ENCODE measurements at regions not wholly inside any gene's neighbourhood (a gene's known extent, or its start where the extent isn't known, plus 50 kb on each side); places are given as distances from the start of the nearest gene placed in this dataset.

DNA sequence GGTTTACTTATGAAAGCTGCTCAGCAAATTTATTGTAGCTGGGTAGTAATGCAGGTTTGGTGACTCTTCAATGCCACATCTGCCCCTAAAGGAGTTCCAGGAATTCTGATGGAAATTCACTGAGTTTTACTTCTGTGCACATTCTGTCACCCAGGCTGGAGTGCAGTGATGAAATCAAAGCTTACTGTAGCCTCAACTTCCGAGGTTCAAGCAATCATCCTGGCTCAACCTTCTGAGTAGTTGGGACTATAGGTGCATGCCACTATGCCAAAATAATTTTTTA lies 150.6 kb upstream of the RUNX1 start:
- DNase-seq, result no peak
- Histone ChIP-seq H3K4me2 (replicated peaks; ENCODE audit: extremely low read depth, low read length, poor library complexity, severe bottlenecking) (no peak overlapping the region), H3K4me3 (replicated peaks in 1 of 3; ENCODE audit: low read depth in 2 of 3, low read length in 3 of 3) (no peak overlapping the region), H3K27ac (ENCODE audit: low read depth in 1 of 2, low read length in 2 of 2) (no peak overlapping the region), H3K79me2 (ENCODE audit: insufficient read depth, low read length) (no peaks in the 10 kb centered on the region), H3K36me3 (replicated peaks in 1 of 2; ENCODE audit: control insufficient read depth in 1 of 2, insufficient read depth in 2 of 2, low read length in 2 of 2) (no peaks in the 10 kb centered on the region), H3K9ac (ENCODE audit: insufficient read depth, low read length, poor library complexity, severe bottlenecking) (no peak overlapping the region), H3K27me3 (ENCODE audit: control insufficient read depth in 2 of 2, insufficient read depth in 2 of 2, low read length in 2 of 2) (no peaks in the 10 kb centered on the region), H2AFZ (ENCODE audit: insufficient read depth, low read depth, low read length, poor library complexity, severe bottlenecking) (no peak overlapping the region), H3K9me3 (replicated peaks in 1 of 2; ENCODE audit: control insufficient read depth in 1 of 2, insufficient read depth in 1 of 2, low read length in 2 of 2) (no peaks in the 10 kb centered on the region), H4K20me1 (ENCODE audit: insufficient read depth, low read length) (no peaks in the 10 kb centered on the region), H3K4me1 (ENCODE audit: control insufficient read depth in 1 of 2, insufficient read depth in 2 of 2, low read length in 2 of 2) (peaks cover 2 to 38% of the 10 kb centered on the region in 2 donors)
- Mint-ChIP-seq H3K4me3 (no peak overlapping the region), H3K4me1 (peaks cover 15% of the 10 kb centered on the region), H3K27me3 (ENCODE audit: low read depth in 3 of 3) (peaks cover 0 to 4% (median 0%) of the 10 kb centered on the region in 3 donors), H3K9me3 (peaks cover 0 to 7% (median 1%) of the 10 kb centered on the region in 7 donors), H3K27ac (no peak overlapping the region), H3K36me3 (no peaks in the 10 kb centered on the region)
- TF ChIP-seq, protein P1, sequence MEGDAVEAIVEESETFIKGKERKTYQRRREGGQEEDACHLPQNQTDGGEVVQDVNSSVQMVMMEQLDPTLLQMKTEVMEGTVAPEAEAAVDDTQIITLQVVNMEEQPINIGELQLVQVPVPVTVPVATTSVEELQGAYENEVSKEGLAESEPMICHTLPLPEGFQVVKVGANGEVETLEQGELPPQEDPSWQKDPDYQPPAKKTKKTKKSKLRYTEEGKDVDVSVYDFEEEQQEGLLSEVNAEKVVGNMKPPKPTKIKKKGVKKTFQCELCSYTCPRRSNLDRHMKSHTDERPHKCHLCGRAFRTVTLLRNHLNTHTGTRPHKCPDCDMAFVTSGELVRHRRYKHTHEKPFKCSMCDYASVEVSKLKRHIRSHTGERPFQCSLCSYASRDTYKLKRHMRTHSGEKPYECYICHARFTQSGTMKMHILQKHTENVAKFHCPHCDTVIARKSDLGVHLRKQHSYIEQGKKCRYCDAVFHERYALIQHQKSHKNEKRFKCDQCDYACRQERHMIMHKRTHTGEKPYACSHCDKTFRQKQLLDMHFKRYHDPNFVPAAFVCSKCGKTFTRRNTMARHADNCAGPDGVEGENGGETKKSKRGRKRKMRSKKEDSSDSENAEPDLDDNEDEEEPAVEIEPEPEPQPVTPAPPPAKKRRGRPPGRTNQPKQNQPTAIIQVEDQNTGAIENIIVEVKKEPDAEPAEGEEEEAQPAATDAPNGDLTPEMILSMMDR (IDR thresholded peaks at IDR 0.05), result no peak
- no CpG with 5 or more reads among the region's 1 CpG for WGBS (ENCODE audit: insufficient coverage)
- intact Hi-C loops (cut with micrococcal nuclease), result no loop called here

- intact Hi-C loops (cut with micrococcal nuclease), result no loop called here
- H3K27me3 Mint-ChIP-seq (ENCODE audit: low read depth in 3 of 3), result peaks cover 0 to 4% (median 0%) of the 10 kb centered on the region in 3 donors
- DNase-seq, result no peak
- Histone ChIP-seq H3K27ac (ENCODE audit: low read depth in 1 of 2, low read length in 2 of 2) (no peak overlapping the region), H3K36me3 (replicated peaks in 1 of 2; ENCODE audit: control insufficient read depth in 1 of 2, insufficient read depth in 2 of 2, low read length in 2 of 2) (no peaks in the 10 kb centered on the region), H3K9ac (ENCODE audit: insufficient read depth, low read length, poor library complexity, severe bottlenecking) (no peak overlapping the region), H4K20me1 (ENCODE audit: insufficient read depth, low read length) (no peaks in the 10 kb centered on the region), H3K4me2 (replicated peaks; ENCODE audit: extremely low read depth, low read length, poor library complexity, severe bottlenecking) (no peak overlapping the region), H3K9me3 (replicated peaks in 1 of 2; ENCODE audit: control insufficient read depth in 1 of 2, insufficient read depth in 1 of 2, low read length in 2 of 2) (no peaks in the 10 kb centered on the region), H3K27me3 (ENCODE audit: control insufficient read depth in 2 of 2, insufficient read depth in 2 of 2, low read length in 2 of 2) (no peaks in the 10 kb centered on the region), H3K79me2 (ENCODE audit: insufficient read depth, low read length) (no peaks in the 10 kb centered on the region), H3K4me1 (ENCODE audit: control insufficient read depth in 1 of 2, insufficient read depth in 2 of 2, low read length in 2 of 2) (peaks cover 0 to 35% of the 10 kb centered on the region in 2 donors), H2AFZ (ENCODE audit: insufficient read depth, low read depth, low read length, poor library complexity, severe bottlenecking) (no peak overlapping the region), H3K4me3 (replicated peaks in 1 of 3; ENCODE audit: low read depth in 2 of 3, low read length in 3 of 3) (no peak overlapping the region)
- H3K4me1 Mint-ChIP-seq, result peaks cover 12% of the 10 kb centered on the region
- H3K4me3 Mint-ChIP-seq, result no peak overlapping the region
- no CpG with 5 or more reads among the region's 6 CpGs for WGBS (ENCODE audit: insufficient coverage)
- no peak overlapping the region for H3K27ac Mint-ChIP-seq
- H3K9me3 Mint-ChIP-seq, result peaks cover 0 to 12% (median 3%) of the 10 kb centered on the region in 7 donors
- H3K36me3 Mint-ChIP-seq, result no peaks in the 10 kb centered on the region
- TF ChIP-seq, protein P1 (IDR thresholded peaks at IDR 0.05), result no peak
These were observed 150.1 kb upstream of the RUNX1 start for GRCh38 chr21:35198982-35199732.

Data from CD14-positive monocyte (primary cell).